A673 (cell line): ENCODE measurements at regions not wholly inside any gene's neighbourhood (a gene's known extent, or its start where the extent isn't known, plus 50 kb on each side); places are given as distances from the start of the nearest gene placed in this dataset.

Experiments used
- BruUV-seq: library from RNA; stranded (reverse); fragments of 400-500 nt; replicated peaks from 2 replicates; lab custom pipeline; 2021; lab: Mats Ljungman, UMichigan
- CTCF ChIA-PET: fragments of 300-600 bp; sonication (Branson Sonifier 250); formaldehyde crosslinking; loops from one replicate; lab custom pipeline; 2022; ENCODE audit warnings: antibody characterized with exemption; lab: Charles Lee
- POLR2A ChIA-PET: fragments of 300-600 bp; sonication (Branson Sonifier 250); formaldehyde crosslinking; loops from one replicate; lab custom pipeline; 2022; ENCODE audit warnings: antibody characterized with exemption; ENCODE audit not compliant: low non-redundant PET; lab: Charles Lee
- DNase-seq: peaks from one replicate; pipeline ENCODE4 v3.0.0-alpha.2; 2015; ENCODE audit warnings: low spot score
- H3K27ac ChIP-seq: fragments of 200-600 bp; sonication (generic); 2 replicates; pipeline ENCODE4 v1.5.1; 2016; ENCODE audit warnings: mixed run types, low read depth, mild to moderate bottlenecking, mixed read lengths, antibody characterized with exemption, low read length; ENCODE audit not compliant: poor library complexity, severe bottlenecking
- H3K27me3 ChIP-seq: fragments of 200-600 bp; sonication (generic); replicated peaks from 2 replicates; pipeline ENCODE4 v1.6.1; 2017; ENCODE audit warnings: mixed run types, low read depth, mild to moderate bottlenecking, mixed read lengths, antibody characterized with exemption, low read length; ENCODE audit not compliant: insufficient read depth, poor library complexity
- H3K36me3 ChIP-seq: fragments of 200-600 bp; sonication (generic); 2 replicates; pipeline ENCODE4 v1.6.1; 2016; ENCODE audit warnings: mixed run types, mild to moderate bottlenecking, mixed read lengths, antibody characterized with exemption, low read length; ENCODE audit not compliant: insufficient read depth, poor library complexity, severe bottlenecking
- H3K4me1 ChIP-seq: fragments of 200-600 bp; sonication (generic); 2 replicates; pipeline ENCODE4 v1.6.1; 2017; ENCODE audit warnings: mixed run types, mild to moderate bottlenecking, mixed read lengths, antibody characterized with exemption, low read length; ENCODE audit not compliant: insufficient read depth, poor library complexity, severe bottlenecking
- H3K4me3 ChIP-seq: fragments of 200-600 bp; sonication (generic); 2 replicates; pipeline ENCODE4 v1.5.1; 2016; ENCODE audit warnings: low read depth, mixed run types, mild to moderate bottlenecking, mixed read lengths, low read length; ENCODE audit not compliant: poor library complexity, severe bottlenecking
- H3K9me3 ChIP-seq: fragments of 200-600 bp; sonication (generic); 2 replicates; pipeline ENCODE4 v1.6.1; 2016; ENCODE audit warnings: mixed run types, low read depth, mild to moderate bottlenecking, mixed read lengths, antibody characterized with exemption, low read length; ENCODE audit not compliant: poor library complexity, severe bottlenecking
- EZH2 ChIP-seq: fragments of 200-600 bp; sonication (generic); IDR thresholded peaks from 2 replicates; pipeline ENCODE4 v1.6.1; 2017; ENCODE audit warnings: borderline replicate concordance, low read depth, mild to moderate bottlenecking, mixed read lengths, antibody characterized with exemption, low read length; ENCODE audit not compliant: poor library complexity, severe bottlenecking
- intact Hi-C: fragments of 100-400 bp; cut with micrococcal nuclease; formaldehyde crosslinking; loops from one replicate; pipeline ENCODE4 v1.10.0; 2022; ENCODE audit not compliant: unreplicated experiment
- TF ChIP-seq, protein P1 (sequence below): fragments of 300-800, 200-600 bp; sonication (generic); conservative IDR thresholded peaks from 2 replicates; pipeline ENCODE4 v1.5.1; 2017; ENCODE audit warnings: low read depth, mild to moderate bottlenecking, antibody characterized with exemption, low read length, moderate library complexity, mixed read lengths

DNA sequence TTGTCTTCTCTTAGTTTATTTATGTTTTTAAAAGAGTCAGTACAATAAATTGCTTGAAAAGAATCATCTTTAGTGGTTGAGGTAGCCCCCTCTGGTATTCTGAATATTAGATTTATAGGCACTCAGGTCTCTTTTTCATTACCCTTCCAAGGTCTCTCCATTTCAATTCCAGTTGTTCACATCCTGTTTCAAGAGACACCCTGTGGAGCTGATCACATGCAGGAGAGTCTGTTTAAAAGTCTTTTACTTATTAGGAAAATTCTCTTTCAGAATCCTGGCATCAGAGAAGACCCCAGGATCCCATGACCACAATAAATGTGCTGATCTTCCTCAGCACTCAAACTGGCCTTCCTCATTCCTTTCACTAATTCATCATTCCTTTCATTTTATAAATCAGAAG, 195.7 kb downstream of the ZIC4 start:
- no TSS peak for BruUV-seq
- peak; percentile 52 for DNase-seq
- intact Hi-C loops, result no loop called here
- ChIA-PET POLR2A (interaction anchor here (0.7 kb wide), 1 partner anchor 118 kb away, joined by 3 read pairs; no protein-coding TSS in a partner anchor), CTCF (no interaction called here)
- Histone ChIP-seq H3K27ac (no peak overlapping the region), H3K9me3 (peaks cover 4% of the 10 kb centered on the region), H3K36me3 (no peaks in the 10 kb centered on the region), H3K27me3 (no peaks in the 10 kb centered on the region), H3K4me1 (peaks cover 11% of the 10 kb centered on the region), H3K4me3 (no peak overlapping the region)
- TF ChIP-seq EZH2, result no peak
- TF ChIP-seq, protein P1, sequence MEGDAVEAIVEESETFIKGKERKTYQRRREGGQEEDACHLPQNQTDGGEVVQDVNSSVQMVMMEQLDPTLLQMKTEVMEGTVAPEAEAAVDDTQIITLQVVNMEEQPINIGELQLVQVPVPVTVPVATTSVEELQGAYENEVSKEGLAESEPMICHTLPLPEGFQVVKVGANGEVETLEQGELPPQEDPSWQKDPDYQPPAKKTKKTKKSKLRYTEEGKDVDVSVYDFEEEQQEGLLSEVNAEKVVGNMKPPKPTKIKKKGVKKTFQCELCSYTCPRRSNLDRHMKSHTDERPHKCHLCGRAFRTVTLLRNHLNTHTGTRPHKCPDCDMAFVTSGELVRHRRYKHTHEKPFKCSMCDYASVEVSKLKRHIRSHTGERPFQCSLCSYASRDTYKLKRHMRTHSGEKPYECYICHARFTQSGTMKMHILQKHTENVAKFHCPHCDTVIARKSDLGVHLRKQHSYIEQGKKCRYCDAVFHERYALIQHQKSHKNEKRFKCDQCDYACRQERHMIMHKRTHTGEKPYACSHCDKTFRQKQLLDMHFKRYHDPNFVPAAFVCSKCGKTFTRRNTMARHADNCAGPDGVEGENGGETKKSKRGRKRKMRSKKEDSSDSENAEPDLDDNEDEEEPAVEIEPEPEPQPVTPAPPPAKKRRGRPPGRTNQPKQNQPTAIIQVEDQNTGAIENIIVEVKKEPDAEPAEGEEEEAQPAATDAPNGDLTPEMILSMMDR, result no peak

DNA sequence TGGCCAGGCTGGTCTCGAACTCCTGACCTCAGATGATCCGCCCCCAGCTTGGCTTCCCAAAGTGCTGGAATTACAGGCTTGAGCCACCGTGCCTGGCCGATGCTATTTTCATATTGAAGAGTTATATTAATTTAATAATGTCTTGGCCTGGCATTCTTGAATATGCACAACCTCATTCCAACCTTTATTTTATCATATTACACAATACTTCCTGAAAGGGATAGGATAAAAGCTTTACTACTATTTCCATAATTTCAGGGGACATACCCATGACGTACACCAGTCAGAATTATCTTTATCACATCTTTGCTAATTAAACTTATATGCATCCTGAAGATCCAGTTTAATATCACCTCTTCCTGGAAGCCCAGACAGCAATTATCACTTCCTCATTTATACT, 205.3 kb downstream of the ZIC4 start:
- H3K4me3 ChIP-seq, result no peak overlapping the region
- BruUV-seq, result no TSS peak
- intact Hi-C loops, result no loop called here
- no peak for DNase-seq
- ChIA-PET CTCF (no interaction called here), POLR2A (no interaction called here)
- H3K9me3 ChIP-seq, result no peaks in the 10 kb centered on the region
- TF ChIP-seq, protein P1, result no peak
- no peak for TF ChIP-seq EZH2
- peaks cover 4% of the 10 kb centered on the region for H3K4me1 ChIP-seq
- H3K27ac ChIP-seq, result no peak overlapping the region
- H3K27me3 ChIP-seq, result no peaks in the 10 kb centered on the region
- H3K36me3 ChIP-seq, result no peaks in the 10 kb centered on the region

DNA sequence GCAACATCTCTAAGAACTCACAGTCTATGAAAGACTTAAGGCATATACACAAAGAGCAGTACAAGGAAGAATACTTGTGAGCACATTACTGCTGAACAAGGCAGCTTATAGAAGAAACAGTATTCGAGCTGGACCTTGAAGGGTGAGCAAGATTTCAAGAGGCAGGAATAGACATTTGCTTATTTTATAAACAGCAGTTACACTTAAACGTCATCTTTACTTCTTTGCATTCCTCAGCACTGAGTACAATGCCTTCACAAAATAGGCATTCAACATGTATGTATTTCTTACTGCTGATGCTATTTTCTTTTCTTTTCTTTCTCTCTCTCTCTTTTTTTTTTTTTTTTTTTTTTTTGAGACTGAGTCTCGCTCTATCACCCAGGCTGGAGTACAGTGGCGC, 205.8 kb downstream of the ZIC4 start:
- TF ChIP-seq EZH2, result no peak
- TF ChIP-seq, protein P1, result no peak
- Histone ChIP-seq H3K27ac (no peak overlapping the region), H3K4me3 (no peak overlapping the region), H3K36me3 (no peaks in the 10 kb centered on the region), H3K27me3 (no peaks in the 10 kb centered on the region), H3K4me1 (peaks cover 10% of the 10 kb centered on the region), H3K9me3 (no peaks in the 10 kb centered on the region)
- BruUV-seq, result no TSS peak
- DNase-seq, result no peak
- CTCF ChIA-PET, result no interaction called here
- intact Hi-C loops, result no loop called here
- POLR2A ChIA-PET, result no interaction called here
